ENCODE measurements at regions not wholly inside any gene's neighbourhood (a gene's known extent, or its start where the extent isn't known, plus 50 kb on each side); places are given as distances from the start of the nearest gene placed in this dataset.
"Not testable (repeated sequence)": the region's sequence is repeated elsewhere in the genome, so short reads cannot be mapped to it uniquely, and the experiment has no call there.

DNA sequence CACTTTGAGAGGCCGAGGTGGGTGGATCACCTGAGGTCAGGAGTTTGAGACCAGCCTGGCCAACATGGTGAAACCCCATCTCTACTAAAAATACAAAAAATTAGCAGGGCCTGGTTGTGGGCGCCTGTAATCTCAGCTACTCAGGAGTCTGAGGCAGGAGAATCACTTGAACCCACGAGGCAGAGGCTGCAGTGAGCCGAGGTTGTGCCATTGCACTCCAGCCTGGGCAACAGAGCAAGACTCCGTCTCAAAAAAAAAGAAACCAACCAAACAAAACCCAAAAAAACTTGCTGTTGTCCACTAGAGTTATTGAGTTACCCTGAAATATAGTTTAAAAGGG, 186.7 kb downstream of the GOLGA6L6 start:
- TF ChIP-seq, protein P1, sequence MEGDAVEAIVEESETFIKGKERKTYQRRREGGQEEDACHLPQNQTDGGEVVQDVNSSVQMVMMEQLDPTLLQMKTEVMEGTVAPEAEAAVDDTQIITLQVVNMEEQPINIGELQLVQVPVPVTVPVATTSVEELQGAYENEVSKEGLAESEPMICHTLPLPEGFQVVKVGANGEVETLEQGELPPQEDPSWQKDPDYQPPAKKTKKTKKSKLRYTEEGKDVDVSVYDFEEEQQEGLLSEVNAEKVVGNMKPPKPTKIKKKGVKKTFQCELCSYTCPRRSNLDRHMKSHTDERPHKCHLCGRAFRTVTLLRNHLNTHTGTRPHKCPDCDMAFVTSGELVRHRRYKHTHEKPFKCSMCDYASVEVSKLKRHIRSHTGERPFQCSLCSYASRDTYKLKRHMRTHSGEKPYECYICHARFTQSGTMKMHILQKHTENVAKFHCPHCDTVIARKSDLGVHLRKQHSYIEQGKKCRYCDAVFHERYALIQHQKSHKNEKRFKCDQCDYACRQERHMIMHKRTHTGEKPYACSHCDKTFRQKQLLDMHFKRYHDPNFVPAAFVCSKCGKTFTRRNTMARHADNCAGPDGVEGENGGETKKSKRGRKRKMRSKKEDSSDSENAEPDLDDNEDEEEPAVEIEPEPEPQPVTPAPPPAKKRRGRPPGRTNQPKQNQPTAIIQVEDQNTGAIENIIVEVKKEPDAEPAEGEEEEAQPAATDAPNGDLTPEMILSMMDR (IDR thresholded peaks at IDR 0.05; ENCODE audit: insufficient read depth, low read depth, low read length), result not testable (repeated sequence)
- TF ChIP-seq EZH2 (IDR thresholded peaks at IDR 0.05; ENCODE audit: insufficient read depth, low read length), result not testable (repeated sequence)
